Heart right ventricle (tissue), 16 donors: ENCODE measurements at regions not wholly inside any gene's neighbourhood (a gene's known extent, or its start where the extent isn't known, plus 50 kb on each side); places are given as distances from the start of the nearest gene placed in this dataset.

ENCODE experiments used
- ATAC-seq, 8 donors: fragments of 200-7000 bp; cut with Tn5 transposase; one replicate each; pipeline ENCODE4 v1.9.1; 2020; ENCODE audit warnings: mild to moderate bottlenecking in 8 of 8, moderate library complexity in 8 of 8, moderate number of reproducible peaks in 1 of 8
- DNase-seq, 2 donors: peaks; one replicate each; pipeline ENCODE4 v3.0.0-alpha.2; 2020
- H3K27ac ChIP-seq, 10 donors: fragments of 200-600 bp; sonication (generic) in 2 of 10; one replicate each; pipeline versions ENCODE4 v1.5.0 to v1.8.0; 2020 to 2022; ENCODE audit warnings: mild to moderate bottlenecking in 3 of 10
- H3K27me3 ChIP-seq, 7 donors: fragments of 200-600 bp; one replicate each; pipeline ENCODE4 v1.8.0; 2021 to 2022; ENCODE audit warnings: mild to moderate bottlenecking in 2 of 7
- H3K36me3 ChIP-seq, 9 donors: fragments of 200-600 bp; sonication (generic) in 1 of 9; one replicate each; pipeline versions ENCODE4 v1.5.0 to v1.8.0; 2020 to 2022; ENCODE audit warnings: mild to moderate bottlenecking in 2 of 9
- H3K4me1 ChIP-seq, 9 donors: fragments of 200-600 bp; sonication (generic) in 1 of 9; one replicate each; pipeline versions ENCODE4 v1.5.0 to v1.8.0; 2020 to 2022; ENCODE audit warnings: mild to moderate bottlenecking in 4 of 9
- H3K4me3 ChIP-seq, 10 donors: fragments of 200-600 bp; sonication (generic) in 2 of 10; one replicate each; pipeline versions ENCODE4 v1.5.0 to v1.8.0; 2020 to 2022; ENCODE audit warnings: mild to moderate bottlenecking in 7 of 10, moderate library complexity in 2 of 10
- H3K9me3 ChIP-seq, 11 donors: fragments of 200-600 bp in 10 of 11; sonication (generic) in 2 of 11; one replicate each; pipeline versions ENCODE4 v1.5.0 to v1.8.0; 2013 to 2022; ENCODE audit warnings: mild to moderate bottlenecking in 2 of 11, control low read depth in 1 of 11, moderate library complexity in 1 of 11
- WGBS, 2 donors: extraction: QIAGEN DNeasy Blood & Tissue Kit; methylation state at CpG; one replicate each; pipeline ENCODE4 v1.1.7; 2013; ENCODE audit warnings: inconsistent platforms in 1 of 2; 5-methylcytosine and 5-hydroxymethylcytosine counted together
- intact Hi-C, 10 donors: fragments of 100-400 bp; cut with DNase I; formaldehyde crosslinking; loops; one replicate each; pipeline versions ENCODE4 v1.11.1 to v1.14.2; 2022
- TF ChIP-seq, protein P1 (sequence below), 9 donors: fragments of 200-600 bp; sonication (generic) in 2 of 9; IDR thresholded peaks; one replicate each; pipeline versions ENCODE4 v1.5.0 to v1.8.0; 2021 to 2022; ENCODE audit warnings: antibody characterized with exemption in 9 of 9, mild to moderate bottlenecking in 5 of 9, moderate library complexity in 1 of 9
- donor health status: Arrhythmogenic right ventricular cardiomyopathy.
- donor health status: ischemic (EF 13 %, LVEDD 7.1; RV severe dilation, severe dysfunction).
- donor health status: healthy with polysubstance abuse.
- donor health status: DM: no; HTN: yes; CAD: no.
- donor health status: DM: no; HTN: no; CAD: no.
- donor health status: ischemic (EF 25% LVEDD 6.9; RV normal size, moderate dysfunction).
- donor health status: ischemic (EF 25% LVEDD 5.7; RV mildly dilated, moderate dysfunction).
- donor health status: healthy.
- donor health status: DM: yes; HTN: yes; CAD: no.
- donor health status: Ischemic cardiomyopathy.
- donor health status: ischemic (EF 35%, LVEDD 5.7; RV mildly dilated, moderate dysfunction).
- donor health status: nonischemic (EF 11% LVEDD 7.7; RV severe dilation, severe dysfunction).
- donor health status: DM: yes; HTN: yes; CAD: no.
- donor health status: PGD.
- donor health status: ischemic (EF 29% LVEDD 5.4; RV normal size, mild dysfunction).
- donor health status: nonischemic (EF 23%, LVEDD 6.1; RV moderate dilation, normal function).

DNA sequence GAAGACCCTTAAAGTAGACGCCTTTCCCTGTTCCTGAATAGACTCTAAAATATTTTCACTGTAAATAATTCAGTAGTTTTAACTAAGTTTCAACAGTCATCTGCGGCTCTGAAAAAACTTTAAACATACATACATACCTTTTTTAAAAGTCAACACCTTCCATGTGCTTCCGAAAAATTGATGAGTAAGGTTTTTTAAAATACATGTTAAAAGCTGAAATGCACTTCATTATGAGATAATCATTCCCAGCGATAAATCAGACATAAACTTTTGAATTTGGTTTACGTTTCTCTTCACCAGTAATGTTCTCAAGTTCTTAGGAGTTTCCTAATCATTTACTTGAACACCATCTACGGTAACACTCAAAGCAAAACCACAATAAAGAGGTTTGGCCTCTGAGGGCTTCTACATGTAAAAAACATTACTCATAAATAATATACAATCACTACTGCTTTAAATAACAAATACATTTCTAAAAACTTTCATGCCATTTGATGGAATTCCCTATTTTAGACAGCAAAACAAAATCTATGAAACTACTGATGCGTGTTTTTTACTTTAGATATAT lies 403.5 kb downstream of the SHQ1 start:
- ATAC-seq (no peak), DNase-seq (no peak)
- TF ChIP-seq, protein P1, sequence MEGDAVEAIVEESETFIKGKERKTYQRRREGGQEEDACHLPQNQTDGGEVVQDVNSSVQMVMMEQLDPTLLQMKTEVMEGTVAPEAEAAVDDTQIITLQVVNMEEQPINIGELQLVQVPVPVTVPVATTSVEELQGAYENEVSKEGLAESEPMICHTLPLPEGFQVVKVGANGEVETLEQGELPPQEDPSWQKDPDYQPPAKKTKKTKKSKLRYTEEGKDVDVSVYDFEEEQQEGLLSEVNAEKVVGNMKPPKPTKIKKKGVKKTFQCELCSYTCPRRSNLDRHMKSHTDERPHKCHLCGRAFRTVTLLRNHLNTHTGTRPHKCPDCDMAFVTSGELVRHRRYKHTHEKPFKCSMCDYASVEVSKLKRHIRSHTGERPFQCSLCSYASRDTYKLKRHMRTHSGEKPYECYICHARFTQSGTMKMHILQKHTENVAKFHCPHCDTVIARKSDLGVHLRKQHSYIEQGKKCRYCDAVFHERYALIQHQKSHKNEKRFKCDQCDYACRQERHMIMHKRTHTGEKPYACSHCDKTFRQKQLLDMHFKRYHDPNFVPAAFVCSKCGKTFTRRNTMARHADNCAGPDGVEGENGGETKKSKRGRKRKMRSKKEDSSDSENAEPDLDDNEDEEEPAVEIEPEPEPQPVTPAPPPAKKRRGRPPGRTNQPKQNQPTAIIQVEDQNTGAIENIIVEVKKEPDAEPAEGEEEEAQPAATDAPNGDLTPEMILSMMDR (IDR thresholded peaks at IDR 0.05), result no peak
- H3K27me3 ChIP-seq, result no peaks in the 10 kb centered on the region
- peaks cover 0 to 6% (median 0%) of the 10 kb centered on the region in 9 donors for H3K36me3 ChIP-seq
- H3K4me1 ChIP-seq, result peaks cover 0 to 66% (median 52%) of the 10 kb centered on the region in 9 donors
- H3K9me3 ChIP-seq, result no peaks in the 10 kb centered on the region
- peak overlapping the region in 2 of 10 donors; percentile 79 to 89 for H3K4me3 ChIP-seq
- intact Hi-C loops, result loop anchor here in 7 of 10 donors (5.0 to 10.0 kb wide), 12 partner anchors 38 to 378 kb away; no protein-coding TSS in a partner anchor
- no peak overlapping the region for H3K27ac ChIP-seq
- 92% methylated on average over 7 of the region's 7 CpGs for WGBS, 2 donors

DNA sequence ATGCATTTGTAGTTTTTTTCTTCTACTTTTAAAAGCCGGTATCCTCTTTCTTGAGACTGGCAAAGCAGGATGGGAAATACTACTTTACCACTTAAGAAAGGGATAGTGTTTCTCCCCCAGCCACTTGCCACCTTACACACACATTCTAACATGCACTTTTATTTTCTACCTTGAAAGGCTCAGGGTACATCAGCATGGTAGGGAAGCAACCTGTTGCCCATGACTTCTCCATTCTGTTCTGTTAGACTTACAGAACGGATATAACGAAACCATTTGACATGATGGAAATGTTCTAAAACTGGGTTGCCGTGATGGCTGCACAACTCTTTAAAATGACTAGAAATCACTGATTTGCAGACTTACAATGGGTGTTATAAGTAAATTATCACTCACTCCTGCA lies 405.5 kb downstream of the SHQ1 start:
- Histone ChIP-seq H3K4me3 (peak overlapping the region in 1 of 10 donors; percentile 3), H3K4me1 (peaks cover 0 to 85% (median 70%) of the 10 kb centered on the region in 9 donors), H3K36me3 (peaks cover 0 to 19% (median 5%) of the 10 kb centered on the region in 9 donors), H3K27me3 (no peaks in the 10 kb centered on the region), H3K27ac (no peak overlapping the region), H3K9me3 (no peaks in the 10 kb centered on the region)
- ATAC-seq, result no peak
- DNase-seq, result no peak
- TF ChIP-seq, protein P1 (IDR thresholded peaks at IDR 0.05), result no peak
- WGBS, 2 donors, result 91 to 94% methylated on average over 4 of the region's 4 CpGs
- intact Hi-C loops, result loop anchor here in 4 of 10 donors (10.0 kb wide), 7 partner anchors 108 to 372 kb away; no protein-coding TSS in a partner anchor

DNA sequence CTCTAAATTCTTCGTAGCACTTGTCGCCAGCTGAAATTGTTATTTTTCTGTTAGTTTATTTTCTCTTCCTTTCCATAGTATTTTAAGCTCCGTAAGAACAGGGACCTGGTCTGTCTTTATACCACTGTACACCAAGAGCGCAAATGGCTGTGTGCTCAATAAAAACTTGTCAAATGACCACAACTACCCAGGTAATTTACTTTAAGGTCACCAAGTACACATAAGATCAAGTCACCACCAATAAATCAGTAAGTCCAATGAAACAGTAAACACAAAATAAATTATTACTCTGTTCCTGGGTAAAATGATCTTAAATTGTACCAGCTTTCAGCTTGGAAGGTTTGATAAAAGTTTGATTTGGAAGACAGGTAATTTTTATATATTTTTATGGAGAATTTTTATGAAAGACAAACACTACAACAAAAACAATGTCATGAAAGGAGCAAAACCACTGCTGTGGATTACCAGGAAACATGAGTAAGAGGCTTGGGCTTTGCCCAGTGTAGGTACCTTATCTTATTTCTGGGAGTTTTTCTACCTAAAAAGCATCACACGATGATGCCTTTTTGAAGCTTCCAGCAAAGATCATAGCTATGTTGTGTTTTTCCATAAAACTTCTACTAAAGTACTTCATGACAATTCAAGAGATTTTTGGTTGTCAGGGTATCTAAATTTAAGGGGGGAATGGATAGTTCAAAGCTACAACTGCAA lies 406.8 kb downstream of the SHQ1 start:
- Histone ChIP-seq H3K9me3 (no peaks in the 10 kb centered on the region), H3K4me1 (peaks cover 0 to 81% (median 71%) of the 10 kb centered on the region in 9 donors), H3K4me3 (no peak overlapping the region), H3K27me3 (no peaks in the 10 kb centered on the region), H3K36me3 (peaks cover 0 to 19% (median 5%) of the 10 kb centered on the region in 9 donors), H3K27ac (no peak overlapping the region)
- no peak for DNase-seq
- 89 to 93% methylated on average over 5 of the region's 5 CpGs for WGBS, 2 donors
- intact Hi-C loops, result loop anchor here in 4 of 10 donors (10.0 kb wide), 7 partner anchors 107 to 373 kb away; no protein-coding TSS in a partner anchor
- TF ChIP-seq, protein P1 (IDR thresholded peaks at IDR 0.05), result no peak
- ATAC-seq, result no peak

DNA sequence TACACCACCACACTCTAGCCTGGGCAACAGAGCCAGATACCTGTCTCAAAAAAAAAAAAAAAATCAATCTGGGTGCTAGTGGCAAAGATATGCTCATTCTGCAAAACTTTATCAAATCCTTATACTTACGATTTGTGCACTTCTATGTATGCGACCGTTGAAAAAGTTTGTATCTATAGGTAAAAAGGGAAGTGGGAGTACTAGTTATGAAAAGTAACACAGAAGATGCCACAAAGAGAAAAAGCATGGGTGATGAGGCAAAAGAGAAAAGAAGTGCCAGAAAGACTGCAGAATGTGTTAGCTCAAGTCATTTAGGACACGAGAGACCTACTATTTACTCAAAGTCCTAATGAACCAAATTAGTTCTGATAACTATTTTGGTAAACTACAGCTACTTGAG lies 407.8 kb downstream of the SHQ1 start:
- no peaks in the 10 kb centered on the region for H3K27me3 ChIP-seq
- no peak overlapping the region for H3K4me3 ChIP-seq
- TF ChIP-seq, protein P1 (IDR thresholded peaks at IDR 0.05), result no peak
- WGBS, 2 donors, result 89 to 92% methylated on average over 4 of the region's 4 CpGs
- H3K27ac ChIP-seq, result no peak overlapping the region
- no peaks in the 10 kb centered on the region for H3K9me3 ChIP-seq
- ATAC-seq (no peak), DNase-seq (no peak)
- intact Hi-C loops, result loop anchor here in 4 of 10 donors (10.0 kb wide), 7 partner anchors 106 to 374 kb away; no protein-coding TSS in a partner anchor
- peaks cover 0 to 76% (median 61%) of the 10 kb centered on the region in 9 donors for H3K4me1 ChIP-seq
- peaks cover 0 to 19% (median 5%) of the 10 kb centered on the region in 9 donors for H3K36me3 ChIP-seq
